Mucosa of rectum (tissue), 2 donors: ENCODE measurements at regions not wholly inside any gene's neighbourhood (a gene's known extent, or its start where the extent isn't known, plus 50 kb on each side); places are given as distances from the start of the nearest gene placed in this dataset.

Experiments used
- H3K27ac ChIP-seq, 2 donors: one replicate each; pipeline ENCODE4 v1.7.0; 2013; ENCODE audit warnings: inconsistent platforms in 2 of 2, low read depth in 2 of 2, low read length in 2 of 2
- H3K27me3 ChIP-seq, 2 donors: one replicate each; pipeline ENCODE4 v1.7.0; 2013; ENCODE audit warnings: low read length in 2 of 2; ENCODE audit not compliant: control insufficient read depth in 2 of 2, insufficient read depth in 2 of 2
- H3K36me3 ChIP-seq, 2 donors: one replicate each; pipeline ENCODE4 v1.7.0; 2013; ENCODE audit warnings: low read length in 2 of 2; ENCODE audit not compliant: control insufficient read depth in 2 of 2, insufficient read depth in 2 of 2
- H3K4me1 ChIP-seq, 2 donors: one replicate each; pipeline ENCODE4 v1.7.0; 2013; ENCODE audit warnings: low read length in 2 of 2, mild to moderate bottlenecking in 1 of 2; ENCODE audit not compliant: control insufficient read depth in 2 of 2, insufficient read depth in 2 of 2
- H3K4me3 ChIP-seq, 2 donors: one replicate each; pipeline ENCODE4 v1.7.0; 2013; ENCODE audit warnings: low read length in 2 of 2
- H3K9ac ChIP-seq, 2 donors: one replicate each; pipeline ENCODE4 v1.7.0; 2013; ENCODE audit warnings: low read length in 2 of 2, low read depth in 1 of 2, mild to moderate bottlenecking in 1 of 2
- H3K9me3 ChIP-seq, 2 donors: one replicate each; pipeline ENCODE4 v1.7.0; 2013; ENCODE audit warnings: low read length in 2 of 2; ENCODE audit not compliant: control insufficient read depth in 2 of 2
- donor health status: healthy.
- donor health status: Normal muscosa, but diverticular disease.

DNA sequence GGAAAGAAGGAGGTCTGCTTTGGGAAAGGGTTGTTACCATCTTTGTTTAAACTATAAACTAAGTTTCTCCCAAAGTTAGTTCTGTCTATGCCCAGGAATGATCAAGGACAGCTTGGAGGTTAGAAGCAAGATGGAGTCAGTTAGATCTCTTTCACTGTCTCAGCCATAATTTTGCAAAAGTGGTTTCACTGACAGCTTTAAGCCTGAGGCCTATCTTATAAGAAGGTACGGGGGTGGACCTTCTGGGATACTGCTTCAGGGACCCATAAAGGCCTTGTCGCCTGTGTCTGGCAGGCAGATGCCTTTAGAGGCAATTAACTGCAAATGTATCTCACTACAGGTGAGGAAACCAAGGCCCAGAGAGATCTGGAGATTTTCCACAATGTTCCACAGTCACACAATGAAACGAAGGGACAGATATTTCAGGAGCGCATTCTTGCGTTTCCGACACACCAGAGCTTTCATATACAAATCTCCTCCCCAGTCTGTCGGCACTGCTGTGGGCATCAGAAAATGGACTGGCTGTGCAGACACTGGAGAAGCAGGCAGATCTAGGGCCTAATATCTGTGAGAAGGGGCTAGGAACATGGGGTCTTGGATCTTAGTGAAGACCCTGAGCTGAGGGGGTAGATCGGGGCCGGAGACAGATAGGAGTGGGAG lies 169.5 kb upstream of the SMAD3 start:
- no peaks in the 10 kb centered on the region for H3K9me3 ChIP-seq
- H3K4me1 ChIP-seq = no peaks in the 10 kb centered on the region
- H3K36me3 ChIP-seq = no peaks in the 10 kb centered on the region
- no peak overlapping the region for H3K4me3 ChIP-seq
- no peak overlapping the region for H3K27ac ChIP-seq
- no peak overlapping the region for H3K9ac ChIP-seq
- no peaks in the 10 kb centered on the region for H3K27me3 ChIP-seq

DNA sequence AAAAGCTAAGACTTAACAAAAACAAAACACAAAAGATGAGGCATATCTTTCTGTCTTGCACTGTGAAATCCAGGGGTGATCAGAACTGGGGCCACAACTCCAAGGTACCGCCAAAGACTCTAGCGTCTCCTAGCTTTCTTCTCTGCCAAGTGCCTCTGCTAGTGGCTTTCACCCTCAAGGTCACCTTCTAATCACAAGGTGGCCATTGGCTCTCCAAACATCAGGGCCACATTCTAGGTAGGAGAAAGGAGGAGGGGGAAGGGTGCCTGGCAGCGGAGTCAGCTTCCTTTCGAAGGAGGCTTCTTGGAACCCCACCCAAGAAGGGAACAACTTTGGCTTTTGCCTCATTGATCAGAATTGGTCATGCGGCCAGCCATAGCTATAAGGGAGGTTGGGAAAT lies 168.8 kb upstream of the SMAD3 start:
- no peak overlapping the region for H3K4me3 ChIP-seq
- no peaks in the 10 kb centered on the region for H3K9me3 ChIP-seq
- H3K36me3 ChIP-seq = no peaks in the 10 kb centered on the region
- no peaks in the 10 kb centered on the region for H3K4me1 ChIP-seq
- H3K27me3 ChIP-seq = no peaks in the 10 kb centered on the region
- no peak overlapping the region for H3K9ac ChIP-seq
- H3K27ac ChIP-seq = no peak overlapping the region

DNA sequence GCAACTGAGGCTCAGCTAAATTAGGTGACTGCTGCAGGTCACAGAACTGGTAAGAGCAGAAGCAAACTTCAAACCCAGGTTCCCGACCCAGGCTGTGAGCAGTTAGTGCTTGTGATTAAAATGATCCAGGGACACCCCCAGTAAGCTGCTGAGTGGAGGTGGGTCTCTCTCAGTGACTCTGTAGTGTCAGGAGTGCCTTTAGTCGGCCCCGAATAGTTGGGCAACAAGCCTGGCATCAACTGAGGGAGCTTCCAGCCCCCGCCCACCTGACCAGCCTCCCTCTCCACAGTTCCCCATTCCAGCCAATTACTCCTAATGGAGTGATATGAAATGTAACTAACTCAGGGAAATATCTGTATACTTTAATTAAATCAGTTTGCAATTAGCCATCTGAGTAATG lies 168.0 kb upstream of the SMAD3 start:
- no peaks in the 10 kb centered on the region for H3K27me3 ChIP-seq
- H3K4me1 ChIP-seq = no peaks in the 10 kb centered on the region
- H3K27ac ChIP-seq = no peak overlapping the region
- H3K4me3 ChIP-seq = no peak overlapping the region
- H3K9ac ChIP-seq = no peak overlapping the region
- H3K9me3 ChIP-seq = no peaks in the 10 kb centered on the region
- no peaks in the 10 kb centered on the region for H3K36me3 ChIP-seq

DNA sequence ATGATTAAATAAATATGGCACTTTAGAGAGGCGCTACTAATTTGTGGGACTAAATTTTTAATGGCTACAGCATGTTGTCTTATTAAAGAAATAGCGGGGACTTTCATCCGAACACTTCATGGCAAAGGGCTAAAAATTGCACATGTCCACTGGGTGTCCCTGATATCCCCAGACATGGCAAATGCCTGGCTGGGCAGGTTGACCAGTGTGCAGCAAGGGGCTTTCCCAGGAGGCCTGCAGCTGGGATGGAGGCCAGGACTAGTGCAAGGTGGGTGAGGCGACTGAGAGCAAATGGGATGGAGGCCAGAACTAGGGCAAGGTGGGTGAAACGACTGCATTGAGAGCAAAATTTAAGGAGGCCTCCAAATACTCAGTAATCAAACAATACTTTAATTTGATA lies 167.4 kb upstream of the SMAD3 start:
- H3K27ac ChIP-seq = no peak overlapping the region
- H3K27me3 ChIP-seq = no peaks in the 10 kb centered on the region

DNA sequence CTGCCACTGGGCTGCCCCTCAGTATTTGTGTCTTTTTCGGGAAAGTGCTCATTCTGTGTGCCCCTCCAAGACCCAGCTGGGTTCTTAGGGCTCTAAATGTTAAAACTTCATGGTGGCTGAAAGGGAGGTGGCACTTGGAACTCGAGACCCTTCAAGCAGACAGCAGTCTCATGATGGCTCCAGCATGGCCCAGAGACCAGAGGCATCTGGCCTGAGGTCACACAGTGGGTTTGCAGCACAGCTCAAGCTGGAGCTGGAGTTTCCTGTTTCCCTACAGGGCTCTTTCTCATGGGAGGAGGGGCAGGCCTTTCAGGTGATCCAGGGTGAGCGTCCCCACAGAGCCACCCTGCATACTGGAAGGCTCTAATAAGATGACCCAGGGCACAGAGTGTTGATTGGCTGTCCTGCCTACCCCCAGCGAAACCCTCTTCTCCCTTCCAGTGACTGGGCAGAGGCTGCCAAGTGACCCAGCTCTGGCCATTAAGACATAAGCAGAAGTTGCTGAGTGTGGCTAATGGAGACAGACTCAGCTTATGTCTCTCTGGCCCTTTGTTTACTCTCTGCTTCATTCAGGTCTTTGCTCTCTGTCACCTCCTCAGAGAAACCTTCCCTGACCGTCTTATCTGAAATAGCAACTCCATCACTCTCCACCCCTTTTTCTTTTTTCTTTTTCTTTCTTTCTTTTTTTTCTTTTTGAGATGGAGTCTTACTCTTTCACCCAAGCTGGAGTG lies 166.6 kb upstream of the SMAD3 start:
- Histone ChIP-seq H3K4me1 (no peaks in the 10 kb centered on the region), H3K27ac (no peak overlapping the region), H3K27me3 (no peaks in the 10 kb centered on the region)

More for the DNA sequence above, 167.4 kb upstream of the SMAD3 start:
- no peak overlapping the region for H3K4me3 ChIP-seq
- no peaks in the 10 kb centered on the region for H3K4me1 ChIP-seq
- no peak overlapping the region for H3K9ac ChIP-seq
- no peaks in the 10 kb centered on the region for H3K9me3 ChIP-seq
- no peaks in the 10 kb centered on the region for H3K36me3 ChIP-seq

DNA sequence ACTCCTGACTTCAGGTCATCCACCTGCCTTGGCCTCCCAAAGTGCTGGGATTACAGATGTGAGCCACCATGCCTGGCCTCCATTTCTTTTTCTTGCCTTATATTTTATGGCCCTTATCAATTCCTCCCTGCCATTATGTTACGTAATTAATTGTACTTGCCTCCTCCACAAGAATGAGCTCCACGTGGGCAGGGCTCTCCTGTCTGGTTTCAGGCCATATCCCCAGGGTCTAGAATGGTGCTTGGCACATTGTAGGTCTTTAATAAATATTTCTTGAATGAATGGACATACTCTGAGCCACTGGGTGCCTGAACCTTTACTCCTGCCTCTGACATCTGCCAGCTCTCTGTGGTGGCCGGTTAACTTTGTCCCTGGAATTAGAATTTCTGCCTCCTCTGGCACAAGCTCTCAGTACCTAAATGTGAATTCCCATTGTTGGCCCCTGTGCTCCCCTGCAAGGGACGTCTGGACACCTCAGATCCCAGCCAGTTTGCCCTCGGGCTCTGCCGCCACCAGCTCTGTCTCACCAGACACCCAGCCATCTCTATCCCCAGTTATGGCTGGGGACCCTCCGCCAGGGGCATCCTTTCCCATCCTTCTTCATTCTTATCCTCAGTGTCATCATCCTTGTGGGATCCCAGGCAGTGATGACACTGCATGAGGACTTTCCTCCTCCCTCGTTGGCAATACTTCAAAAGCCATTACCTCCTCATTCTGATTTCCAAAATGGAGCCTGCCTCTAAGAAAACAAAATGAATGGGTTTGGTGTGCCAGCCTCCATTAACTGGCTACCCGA lies 165.6 kb upstream of the SMAD3 start:
- H3K27me3 ChIP-seq = no peaks in the 10 kb centered on the region
- H3K36me3 ChIP-seq = no peaks in the 10 kb centered on the region
- no peak overlapping the region for H3K4me3 ChIP-seq
- no peak overlapping the region for H3K9ac ChIP-seq
- H3K9me3 ChIP-seq = no peaks in the 10 kb centered on the region
- no peaks in the 10 kb centered on the region for H3K4me1 ChIP-seq
- H3K27ac ChIP-seq = no peak overlapping the region

More for the DNA sequence above, 166.6 kb upstream of the SMAD3 start:
- H3K4me3 ChIP-seq = no peak overlapping the region
- H3K9ac ChIP-seq = no peak overlapping the region
- H3K36me3 ChIP-seq = no peaks in the 10 kb centered on the region
- no peaks in the 10 kb centered on the region for H3K9me3 ChIP-seq

DNA sequence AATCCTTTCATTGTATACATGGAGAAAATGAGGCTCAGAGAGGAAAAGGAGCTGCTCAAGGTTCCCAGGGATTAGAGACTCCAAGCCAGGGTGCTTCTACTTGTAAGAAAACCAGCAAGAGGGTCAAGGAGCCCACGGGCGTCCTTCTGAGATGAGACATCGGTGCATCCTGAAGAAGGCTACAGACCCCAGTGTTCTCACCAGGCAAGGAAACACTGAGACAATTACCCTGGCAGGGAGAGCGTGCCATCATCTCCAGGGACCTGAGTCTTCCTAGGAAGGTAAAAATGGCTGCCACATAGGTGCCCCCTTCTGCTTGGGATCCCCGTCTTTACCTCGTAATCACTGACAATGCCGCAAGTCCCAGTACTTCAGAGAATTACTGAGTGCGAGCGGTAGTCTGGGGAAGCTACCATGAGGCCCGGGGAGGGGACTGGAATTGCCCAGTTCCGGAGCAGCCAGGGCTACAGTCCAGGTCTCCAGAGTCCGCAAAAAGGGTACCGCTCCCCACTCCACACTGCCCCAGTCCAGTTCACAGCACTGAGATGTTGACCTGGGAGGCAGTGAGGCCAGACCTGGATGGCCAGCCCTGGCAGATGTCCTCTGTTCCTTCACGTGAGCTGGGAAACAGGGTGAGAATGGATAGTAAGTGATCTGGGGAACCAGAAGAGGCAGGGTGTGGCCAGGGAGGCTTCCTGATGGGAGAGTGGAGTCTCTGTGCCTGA lies 164.7 kb upstream of the SMAD3 start:
- H3K4me3 ChIP-seq = no peak overlapping the region
- no peaks in the 10 kb centered on the region for H3K4me1 ChIP-seq
- no peaks in the 10 kb centered on the region for H3K27me3 ChIP-seq
- H3K36me3 ChIP-seq = no peaks in the 10 kb centered on the region
- H3K9me3 ChIP-seq = no peaks in the 10 kb centered on the region
- H3K27ac ChIP-seq = no peak overlapping the region
- H3K9ac ChIP-seq = no peak overlapping the region

DNA sequence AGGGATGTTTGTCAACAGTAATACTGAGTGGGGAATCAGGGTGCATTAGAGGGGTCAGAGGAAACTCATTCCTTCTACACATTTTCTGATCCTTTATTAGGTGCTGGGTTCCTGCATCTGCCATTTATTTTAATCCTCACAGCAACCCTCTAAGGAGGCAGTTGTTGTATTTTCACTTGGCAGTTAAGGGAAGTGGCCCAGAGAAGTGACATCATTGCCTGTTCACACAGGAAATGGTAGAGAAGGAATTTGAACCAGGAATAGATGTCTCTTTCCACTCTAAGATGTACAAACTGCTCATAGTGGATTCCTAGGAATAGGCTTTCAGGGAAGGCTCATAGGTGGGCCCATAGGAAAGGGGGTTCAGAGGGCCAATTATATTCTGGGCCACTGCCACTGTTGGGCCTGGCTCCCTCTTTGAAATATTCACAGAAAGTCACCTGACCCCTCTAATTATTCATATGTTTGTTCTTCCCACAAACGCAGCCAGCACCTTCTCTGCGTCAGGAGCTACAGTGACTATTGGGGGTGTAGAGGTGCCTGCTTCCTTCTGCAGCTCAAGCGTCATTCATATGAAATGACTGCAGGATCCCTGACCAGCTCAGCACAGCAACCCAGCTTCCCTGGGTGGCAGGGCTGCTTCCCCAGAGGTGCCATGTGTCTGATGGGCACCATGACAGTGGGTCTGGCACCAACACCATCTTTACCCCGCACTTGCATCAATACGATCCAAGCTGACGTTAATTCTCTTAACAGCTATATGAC lies 163.9 kb upstream of the SMAD3 start:
- Histone ChIP-seq H3K36me3 (no peaks in the 10 kb centered on the region), H3K4me3 (no peak overlapping the region), H3K9ac (no peak overlapping the region), H3K27me3 (no peaks in the 10 kb centered on the region), H3K9me3 (no peaks in the 10 kb centered on the region), H3K4me1 (no peaks in the 10 kb centered on the region), H3K27ac (no peak overlapping the region)

DNA sequence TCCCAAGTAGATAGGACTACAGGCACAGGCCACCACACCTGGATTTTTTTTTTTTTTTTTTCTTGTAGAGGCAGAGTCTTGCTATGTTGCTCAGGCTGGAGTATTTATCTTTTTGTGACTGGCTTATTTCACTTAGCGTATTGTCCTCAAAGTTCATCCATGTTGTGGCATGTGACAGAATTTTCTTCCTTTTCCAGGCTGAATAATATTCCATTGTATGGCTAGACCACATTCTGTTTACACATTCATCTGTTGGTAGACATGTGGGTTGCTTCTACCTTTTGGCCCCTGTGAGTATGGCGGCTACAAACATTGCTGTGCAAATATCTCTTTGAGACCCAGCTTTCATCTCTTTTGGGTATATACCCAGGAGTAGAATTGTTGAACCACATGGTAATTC lies 160.2 kb upstream of the SMAD3 start:
- Histone ChIP-seq H3K9me3 (no peaks in the 10 kb centered on the region), H3K9ac (no peak overlapping the region), H3K4me1 (peaks cover 5 to 7% of the 10 kb centered on the region in 2 donors), H3K27ac (no peak overlapping the region), H3K27me3 (no peaks in the 10 kb centered on the region), H3K4me3 (no peak overlapping the region), H3K36me3 (no peaks in the 10 kb centered on the region)
